Keratinocyte (primary cell): ENCODE measurements at regions not wholly inside any gene's neighbourhood (a gene's known extent, or its start where the extent isn't known, plus 50 kb on each side); places are given as distances from the start of the nearest gene placed in this dataset.

Experiments used
- DNase-seq: peaks from one replicate; pipeline ENCODE4 v3.0.0-alpha.2; 2011; ENCODE audit warnings: low read depth, missing footprints, low spot score
- FAIRE-seq: peaks from 2 replicates; lab custom pipeline; 2011; peaks lifted over from hg19 to GRCh38; lab: Jason Lieb, UNC
- H2AFZ ChIP-seq: 2 replicates; pipeline ENCODE4 v1.6.0; 2012; ENCODE audit warnings: low read length, control low read depth, inconsistent platforms; ENCODE audit not compliant: control insufficient read depth
- H3K27ac ChIP-seq: 2 replicates; pipeline ENCODE4 v1.5.1; 2011; ENCODE audit warnings: low read length; ENCODE audit not compliant: control insufficient read depth, insufficient read depth
- H3K27me3 ChIP-seq: 3 replicates; pipeline ENCODE4 v1.6.0; 2011; ENCODE audit warnings: low read length; ENCODE audit not compliant: control insufficient read depth, insufficient read depth; ENCODE audit errors: extremely low read depth
- H3K36me3 ChIP-seq, 2 experiments: 2 replicates in 1 of 2; 3 replicates in 1 of 2; pipeline ENCODE4 v1.5.1; 2011; ENCODE audit warnings: low read length in 2 of 2, mild to moderate bottlenecking in 1 of 2; ENCODE audit not compliant: control insufficient read depth in 2 of 2, insufficient read depth in 2 of 2; ENCODE audit errors: extremely low read depth in 1 of 2
- H3K4me1 ChIP-seq: 3 replicates; pipeline ENCODE4 v1.5.1; 2011; ENCODE audit warnings: low read length; ENCODE audit not compliant: control insufficient read depth, insufficient read depth; ENCODE audit errors: extremely low read depth
- H3K4me2 ChIP-seq: 3 replicates; pipeline ENCODE4 v1.6.0; 2011; ENCODE audit warnings: low read depth, low read length; ENCODE audit not compliant: control insufficient read depth, insufficient read depth; ENCODE audit errors: extremely low read depth
- H3K4me3 ChIP-seq, 3 experiments: fragments of 200-600 bp in 1 of 3; sonication (generic) in 1 of 3; 2 replicates in 2 of 3; 3 replicates in 1 of 3; pipeline ENCODE4 v1.5.1; 2011 to 2016; ENCODE audit warnings: low read length in 3 of 3, mild to moderate bottlenecking in 3 of 3, control low read depth in 2 of 3, inconsistent platforms in 1 of 3, low read depth in 1 of 3, mixed read lengths in 1 of 3, mixed run types in 1 of 3, moderate library complexity in 1 of 3; ENCODE audit not compliant: control insufficient read depth in 2 of 3, insufficient read depth in 2 of 3; ENCODE audit errors: extremely low read depth in 1 of 3
- H3K79me2 ChIP-seq: 2 replicates; pipeline ENCODE4 v1.6.0; 2012; ENCODE audit warnings: low read length; ENCODE audit not compliant: control insufficient read depth, insufficient read depth
- H3K9ac ChIP-seq: 3 replicates; pipeline ENCODE4 v1.6.0; 2011; ENCODE audit warnings: low read length; ENCODE audit not compliant: control insufficient read depth, insufficient read depth; ENCODE audit errors: extremely low read depth
- H3K9me1 ChIP-seq: 3 replicates; pipeline ENCODE4 v1.6.0; 2011; ENCODE audit warnings: low read length; ENCODE audit not compliant: control insufficient read depth, insufficient read depth; ENCODE audit errors: extremely low read depth
- H3K9me3 ChIP-seq: 2 replicates; pipeline ENCODE4 v1.5.1; 2012; ENCODE audit warnings: low read depth, low read length; ENCODE audit not compliant: control insufficient read depth
- H4K20me1 ChIP-seq: 3 replicates; pipeline ENCODE4 v1.6.0; 2011; ENCODE audit warnings: low read length; ENCODE audit not compliant: control insufficient read depth, insufficient read depth; ENCODE audit errors: extremely low read depth
- CTCF ChIP-seq, 3 experiments: IDR thresholded peaks in 1 of 3; conservative IDR thresholded peaks in 1 of 3; optimal IDR thresholded peaks in 1 of 3; 2 replicates in 2 of 3; 3 replicates in 1 of 3; pipeline versions ENCODE3 to v1.5.1; 2011; ENCODE audit warnings: low read length in 3 of 3, mild to moderate bottlenecking in 3 of 3, moderate library complexity in 2 of 3, control low read depth in 1 of 3, inconsistent platforms in 1 of 3; ENCODE audit not compliant: insufficient read depth in 2 of 3; ENCODE audit errors: extremely low read depth in 1 of 3
- EZH2 ChIP-seq: IDR thresholded peaks from one replicate; pipeline ENCODE4 v1.6.1; 2012; ENCODE audit warnings: inconsistent platforms, mild to moderate bottlenecking, low read length, moderate library complexity
- dilution Hi-C: fragments of 300-500 bp; cut with MboI; formaldehyde crosslinking; loops from one replicate; pipeline ENCODE4 v1.7.0; 2020; ENCODE audit warnings: low sequenced_read_pairs; ENCODE audit not compliant: extremely low pct_ligation_motif_present

- H3K4me2 ChIP-seq, result no peak overlapping the region
- no peaks in the 10 kb centered on the region for H3K36me3 ChIP-seq
- H3K79me2 ChIP-seq, result no peaks in the 10 kb centered on the region
- dilution Hi-C loops, result no loop called here
- H4K20me1 ChIP-seq, result no peaks in the 10 kb centered on the region
- H3K27ac ChIP-seq, result no peak overlapping the region
- TF ChIP-seq EZH2 (no peak), CTCF (optimal IDR thresholded peaks at IDR 0.05 in 1 of 3, IDR thresholded peaks at IDR 0.05 in 1 of 3, conservative IDR thresholded peaks at IDR 0.05 in 1 of 3; ENCODE audit: extremely low read depth in 1 of 3, insufficient read depth in 2 of 3, low read length in 3 of 3) (no peak)
- DNase-seq (no peak), FAIRE-seq (no peak)
- H3K27me3 ChIP-seq, result no peaks in the 10 kb centered on the region
- H3K9me1 ChIP-seq, result no peaks in the 10 kb centered on the region
- H2AFZ ChIP-seq, result no peak overlapping the region
- no peak overlapping the region for H3K4me3 ChIP-seq
- no peaks in the 10 kb centered on the region for H3K9me3 ChIP-seq
- H3K4me1 ChIP-seq, result no peaks in the 10 kb centered on the region
- H3K9ac ChIP-seq, result no peak overlapping the region
These were observed 423.9 kb downstream of the NPHP4 start for GRCh38 chr1:5568321-5568720.

GRCh38 chr1:5567839-5568238 lies 424.4 kb downstream of the NPHP4 start:
- H3K9ac ChIP-seq, result no peak overlapping the region
- DNase-seq (no peak), FAIRE-seq (no peak)
- no peak overlapping the region for H3K27ac ChIP-seq
- H3K79me2 ChIP-seq, result no peaks in the 10 kb centered on the region
- no peaks in the 10 kb centered on the region for H3K27me3 ChIP-seq
- TF ChIP-seq EZH2 (no peak), CTCF (optimal IDR thresholded peaks at IDR 0.05 in 1 of 3, IDR thresholded peaks at IDR 0.05 in 1 of 3, conservative IDR thresholded peaks at IDR 0.05 in 1 of 3; ENCODE audit: extremely low read depth in 1 of 3, insufficient read depth in 2 of 3, low read length in 3 of 3) (no peak)
- no peaks in the 10 kb centered on the region for H4K20me1 ChIP-seq
- no peak overlapping the region for H3K4me3 ChIP-seq
- dilution Hi-C loops, result no loop called here
- no peaks in the 10 kb centered on the region for H3K36me3 ChIP-seq
- H3K4me1 ChIP-seq, result no peaks in the 10 kb centered on the region
- no peak overlapping the region for H2AFZ ChIP-seq
- no peaks in the 10 kb centered on the region for H3K9me1 ChIP-seq
- H3K9me3 ChIP-seq, result no peaks in the 10 kb centered on the region
- no peak overlapping the region for H3K4me2 ChIP-seq
